Activated CD4-positive, alpha-beta memory T cell treated with anti-CD3 and anti-CD28 coated beads, Interleukin-2, amount 10 ng/mL, durations not matched to agents 7 days and 5 days (primary cell): ENCODE measurements at regions not wholly inside any gene's neighbourhood (a gene's known extent, or its start where the extent isn't known, plus 50 kb on each side); places are given as distances from the start of the nearest gene placed in this dataset.
"Not testable (repeated sequence)": the region's sequence is repeated elsewhere in the genome, so short reads cannot be mapped to it uniquely, and the experiment has no call there.

ENCODE experiments used
- CTCF ChIA-PET: fragments of 350-600 bp; sonication (Branson Sonifier 250); formaldehyde crosslinking; loops from one replicate; lab custom pipeline; 2021; ENCODE audit warnings: antibody characterized with exemption, inconsistent platforms; lab: Charles Lee
- POLR2A ChIA-PET: fragments of 350-600 bp; sonication (Branson Sonifier 250); formaldehyde crosslinking; loops from one replicate; lab custom pipeline; 2021; ENCODE audit warnings: antibody characterized with exemption; lab: Charles Lee
- DNase-seq: peaks from one replicate; pipeline ENCODE4 v3.0.0-alpha.2; 2020
- H3K27ac Mint-ChIP-seq: one replicate; pipeline ENCODE4 v1.8.0; 2021; ENCODE audit warnings: mild to moderate bottlenecking, mixed read lengths
- H3K27me3 Mint-ChIP-seq: one replicate; pipeline ENCODE4 v1.8.0; 2021; ENCODE audit warnings: mixed read lengths
- H3K36me3 Mint-ChIP-seq: one replicate; pipeline ENCODE4 v1.8.0; 2021; ENCODE audit warnings: low read depth, mixed read lengths
- H3K4me1 Mint-ChIP-seq: one replicate; pipeline ENCODE4 v1.8.0; 2021; ENCODE audit warnings: mixed read lengths
- H3K4me3 Mint-ChIP-seq: one replicate; pipeline ENCODE4 v1.8.0; 2021; ENCODE audit warnings: mild to moderate bottlenecking, mixed read lengths
- H3K9me3 Mint-ChIP-seq: one replicate; pipeline ENCODE4 v1.8.0; 2021; ENCODE audit warnings: mixed read lengths

DNA sequence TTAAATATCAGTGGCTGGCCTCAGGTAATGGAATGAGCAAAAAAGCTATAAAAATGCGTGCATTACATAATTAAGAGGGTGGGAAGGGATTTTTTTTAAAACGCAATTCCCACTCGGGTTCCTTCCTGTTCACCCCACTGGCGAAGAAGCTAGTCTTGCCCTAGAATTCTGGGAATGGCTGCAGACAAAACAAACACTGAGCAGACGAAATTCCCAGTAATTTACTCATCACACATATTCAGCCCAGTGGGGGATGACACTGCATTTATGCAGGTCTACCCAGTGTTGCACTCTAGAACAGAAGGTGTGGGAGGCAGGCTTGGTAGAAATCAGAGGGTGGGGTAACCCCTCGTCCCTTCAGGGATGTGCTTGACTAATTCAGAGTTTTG, 2695.0 kb upstream of the DEFB115 start:
- no peak for DNase-seq
- no peak overlapping the region for H3K4me3 Mint-ChIP-seq
- H3K4me1 Mint-ChIP-seq, result no peaks in the 10 kb centered on the region
- no peak overlapping the region for H3K27ac Mint-ChIP-seq
- CTCF ChIA-PET, result no interaction called here
- peaks cover 46% of the 10 kb centered on the region for H3K9me3 Mint-ChIP-seq
- peaks cover 7% of the 10 kb centered on the region for H3K36me3 Mint-ChIP-seq
- POLR2A ChIA-PET, result no interaction called here
- no peaks in the 10 kb centered on the region for H3K27me3 Mint-ChIP-seq

- DNase-seq, H3K4me1 Mint-ChIP-seq, H3K4me3 Mint-ChIP-seq, H3K27ac Mint-ChIP-seq, POLR2A ChIA-PET, H3K36me3 Mint-ChIP-seq, H3K27me3 Mint-ChIP-seq, CTCF ChIA-PET: not testable (repeated sequence)
- peaks cover 45% of the 10 kb centered on the region for H3K9me3 Mint-ChIP-seq
Observed at GRCh38 chr20:28562899-28563521, 2694.5 kb upstream of the DEFB115 start.

- H3K4me1 Mint-ChIP-seq, POLR2A ChIA-PET, H3K36me3 Mint-ChIP-seq, H3K27me3 Mint-ChIP-seq, DNase-seq, H3K27ac Mint-ChIP-seq, H3K4me3 Mint-ChIP-seq: not testable (repeated sequence)
- CTCF ChIA-PET, result interaction anchor here (1.2 kb wide), 1 partner anchor 38 kb away, joined by 3 read pairs; no protein-coding TSS in a partner anchor
- H3K9me3 Mint-ChIP-seq, result peaks cover 41% of the 10 kb centered on the region
Observed at GRCh38 chr20:28564024-28564423, 2693.4 kb upstream of the DEFB115 start.

DNA sequence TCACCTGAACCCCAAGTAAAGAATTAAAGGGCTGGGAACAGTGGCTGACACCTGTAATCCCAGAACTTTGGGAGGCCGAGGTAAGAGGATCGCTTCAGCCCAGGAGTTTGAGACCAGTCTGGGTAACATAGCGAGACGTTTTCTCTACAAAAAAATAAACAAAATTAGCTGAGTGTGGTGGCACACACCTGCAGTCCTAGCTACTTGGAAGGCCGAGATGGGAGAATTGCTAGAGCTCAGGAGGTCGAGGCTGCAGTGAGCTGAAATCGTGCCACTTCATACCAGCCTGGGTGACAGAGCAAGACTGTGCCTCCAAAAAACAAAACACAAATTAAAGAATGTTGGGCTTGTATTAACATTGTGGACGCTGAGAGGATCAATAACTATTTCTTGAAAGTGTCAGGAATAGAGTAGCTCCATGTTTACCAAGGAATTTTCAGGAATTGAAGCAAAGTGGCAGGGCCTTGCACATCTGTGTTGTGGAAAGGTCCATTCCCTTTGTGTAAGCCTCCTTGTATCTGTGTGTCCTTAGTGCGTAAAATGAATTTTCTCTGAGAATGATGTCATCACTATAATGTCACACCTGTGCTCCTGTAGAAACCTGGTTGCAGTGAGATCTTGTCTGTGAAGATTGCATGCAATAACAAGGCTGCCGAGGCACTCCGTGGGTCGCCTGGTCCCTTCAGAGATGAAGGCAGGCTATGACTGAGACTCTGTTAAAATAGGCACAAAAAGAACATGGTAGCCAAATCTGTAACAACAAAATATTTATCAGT, 2692.6 kb upstream of the DEFB115 start:
- DNase-seq, H3K27ac Mint-ChIP-seq, POLR2A ChIA-PET, H3K4me3 Mint-ChIP-seq, H3K4me1 Mint-ChIP-seq, H3K27me3 Mint-ChIP-seq, H3K36me3 Mint-ChIP-seq: not testable (repeated sequence)
- H3K9me3 Mint-ChIP-seq, result peaks cover 41% of the 10 kb centered on the region
- CTCF ChIA-PET, result interaction anchor here (1.2 kb wide), 1 partner anchor 38 kb away, joined by 3 read pairs; no protein-coding TSS in a partner anchor

DNA sequence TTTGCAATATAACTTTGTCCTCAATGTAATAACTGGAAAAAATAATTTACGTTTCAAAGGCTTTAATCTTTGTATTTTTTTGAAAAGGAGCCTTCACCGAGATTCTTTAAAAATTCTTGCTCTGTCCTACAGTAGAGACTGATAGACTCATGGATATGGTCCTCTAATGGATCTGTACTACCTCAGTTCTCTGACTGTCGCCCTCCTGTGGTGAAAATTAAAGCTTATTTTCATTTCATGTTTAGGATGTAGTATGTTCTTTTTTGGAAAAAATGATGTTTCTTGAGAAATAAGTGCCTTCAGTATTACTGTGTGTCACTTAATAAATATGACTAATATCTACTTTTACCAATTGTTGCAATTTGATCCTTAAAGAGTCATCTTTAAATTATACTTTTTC, 2681.5 kb upstream of the DEFB115 start:
- POLR2A ChIA-PET, H3K9me3 Mint-ChIP-seq, DNase-seq, H3K4me1 Mint-ChIP-seq, H3K4me3 Mint-ChIP-seq, H3K27me3 Mint-ChIP-seq, CTCF ChIA-PET, H3K27ac Mint-ChIP-seq: not testable (repeated sequence)
- H3K36me3 Mint-ChIP-seq, result peaks cover 14% of the 10 kb centered on the region

- H3K27ac Mint-ChIP-seq, POLR2A ChIA-PET, DNase-seq, H3K27me3 Mint-ChIP-seq, CTCF ChIA-PET, H3K9me3 Mint-ChIP-seq, H3K4me3 Mint-ChIP-seq, H3K4me1 Mint-ChIP-seq: not testable (repeated sequence)
- peaks cover 14% of the 10 kb centered on the region for H3K36me3 Mint-ChIP-seq
Observed at GRCh38 chr20:28591680-28592079, 2665.8 kb upstream of the DEFB115 start.

GRCh38 chr20:28593383-28593782, 2664.1 kb upstream of the DEFB115 start:
- ChIA-PET POLR2A (interaction anchor here (1.5 kb wide), 1 partner anchor 9 kb away, joined by 7 read pairs; no protein-coding TSS in a partner anchor), CTCF (interaction anchor here (1.0 kb wide), 1 partner anchor 10 kb away, joined by 6 read pairs; no protein-coding TSS in a partner anchor)
- not testable (repeated sequence) for H3K4me3 Mint-ChIP-seq, H3K27me3 Mint-ChIP-seq, DNase-seq, H3K9me3 Mint-ChIP-seq
- Mint-ChIP-seq H3K4me1 (peaks cover 14% of the 10 kb centered on the region), H3K36me3 (peaks cover 25% of the 10 kb centered on the region), H3K27ac (peak overlapping the region; percentile 13)

GRCh38 chr20:28594476-28594875, 2663.0 kb upstream of the DEFB115 start:
- not testable (repeated sequence) for H3K4me3 Mint-ChIP-seq, H3K27me3 Mint-ChIP-seq, H3K27ac Mint-ChIP-seq, H3K9me3 Mint-ChIP-seq, DNase-seq
- ChIA-PET POLR2A (interaction anchor here (1.5 kb wide), 1 partner anchor 8 kb away, joined by 7 read pairs; no protein-coding TSS in a partner anchor), CTCF (interaction anchor here (1.0 kb wide), 1 partner anchor 8 kb away, joined by 6 read pairs; no protein-coding TSS in a partner anchor)
- Mint-ChIP-seq H3K4me1 (peaks cover 14% of the 10 kb centered on the region), H3K36me3 (peaks cover 20% of the 10 kb centered on the region)

- H3K27ac Mint-ChIP-seq, result peak overlapping the region; percentile 83
- not testable (repeated sequence) for DNase-seq
Observed at GRCh38 chr20:28602006-28602402, 2655.5 kb upstream of the DEFB115 start.

DNA sequence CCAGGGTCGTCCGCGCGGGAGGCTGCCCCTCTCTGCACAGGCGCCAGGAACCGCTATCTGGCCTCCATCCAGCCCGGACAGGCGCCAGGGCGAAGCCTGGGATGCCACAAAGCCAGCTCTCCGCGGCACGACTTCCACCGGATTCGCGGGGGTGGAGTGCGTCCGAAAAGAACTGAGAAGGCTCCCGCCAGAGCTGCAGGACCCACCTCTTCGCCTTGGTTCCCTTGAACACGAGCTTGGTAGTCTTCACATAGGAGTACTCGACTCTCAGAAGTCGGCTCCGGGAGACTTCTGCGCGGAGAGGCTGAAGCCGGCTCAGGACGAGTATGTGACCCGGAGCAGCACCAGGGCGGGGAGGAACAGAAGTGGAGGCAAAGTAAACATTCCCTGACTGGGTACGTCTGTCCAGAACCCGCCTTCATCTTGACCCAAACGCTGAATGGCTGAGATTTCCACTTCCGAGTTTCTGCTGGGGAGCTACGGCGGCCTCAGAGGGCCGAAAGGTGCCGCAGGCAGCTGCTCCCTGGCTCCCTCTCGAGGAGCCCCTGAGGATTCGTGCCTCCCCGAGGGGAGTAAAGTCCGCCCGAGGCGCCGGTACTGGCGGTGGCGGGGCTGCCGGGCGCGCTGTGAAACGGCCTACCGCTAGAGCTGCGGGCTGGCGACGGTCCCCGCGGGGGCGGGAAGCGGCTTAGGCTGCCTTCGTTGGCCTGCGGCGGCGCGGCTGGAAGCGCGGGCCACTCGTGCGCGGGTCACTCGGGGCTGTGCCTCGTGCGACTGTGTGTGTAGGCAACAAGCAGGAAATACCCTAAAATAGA, 2654.9 kb upstream of the DEFB115 start:
- ChIA-PET POLR2A (interaction anchor here (1.7 kb wide), 1 partner anchor 8 kb away, joined by 7 read pairs; no protein-coding TSS in a partner anchor), CTCF (interaction anchor here (1.0 to 2.2 kb wide), 3 partner anchors 9 to 38 kb away, joined by 3 to 6 read pairs (median 5); no protein-coding TSS in a partner anchor)
- peaks cover 15% of the 10 kb centered on the region for H3K36me3 Mint-ChIP-seq

More at GRCh38 chr20:28602006-28602402, 2655.5 kb upstream of the DEFB115 start:
- H3K27me3 Mint-ChIP-seq, H3K9me3 Mint-ChIP-seq: not testable (repeated sequence)
- peaks cover 26% of the 10 kb centered on the region for H3K4me1 Mint-ChIP-seq
- peak overlapping the region; percentile 97 for H3K4me3 Mint-ChIP-seq
- peaks cover 18% of the 10 kb centered on the region for H3K36me3 Mint-ChIP-seq
- POLR2A ChIA-PET, result interaction anchor here (1.7 kb wide), 1 partner anchor 8 kb away, joined by 7 read pairs; no protein-coding TSS in a partner anchor
- CTCF ChIA-PET, result interaction anchor here (1.0 to 2.2 kb wide), 2 partner anchors 8 to 38 kb away, joined by 3 to 6 read pairs; no protein-coding TSS in a partner anchor

GRCh38 chr20:28603218-28603577, 2654.3 kb upstream of the DEFB115 start:
- H3K27me3 Mint-ChIP-seq, H3K9me3 Mint-ChIP-seq, DNase-seq, H3K36me3 Mint-ChIP-seq: not testable (repeated sequence)
- ChIA-PET CTCF (interaction anchor here (1.2 to 2.2 kb wide), 2 partner anchors 9 to 13 kb away, joined by 5 to 6 read pairs; no protein-coding TSS in a partner anchor), POLR2A (interaction anchor here (1.7 kb wide), 1 partner anchor 9 kb away, joined by 7 read pairs; no protein-coding TSS in a partner anchor)
- H3K27ac Mint-ChIP-seq, result peak overlapping the region; percentile 59
- H3K4me1 Mint-ChIP-seq, result peaks cover 22% of the 10 kb centered on the region
- H3K4me3 Mint-ChIP-seq, result peak overlapping the region; percentile 97

More for the DNA sequence above, 2654.9 kb upstream of the DEFB115 start:
- Mint-ChIP-seq H3K4me1 (peaks cover 26% of the 10 kb centered on the region), H3K4me3 (peak overlapping the region; percentile 97), H3K27ac (peak overlapping the region; percentile 83)
- not testable (repeated sequence) for H3K9me3 Mint-ChIP-seq, H3K27me3 Mint-ChIP-seq
- peak; percentile 87 for DNase-seq

DNA sequence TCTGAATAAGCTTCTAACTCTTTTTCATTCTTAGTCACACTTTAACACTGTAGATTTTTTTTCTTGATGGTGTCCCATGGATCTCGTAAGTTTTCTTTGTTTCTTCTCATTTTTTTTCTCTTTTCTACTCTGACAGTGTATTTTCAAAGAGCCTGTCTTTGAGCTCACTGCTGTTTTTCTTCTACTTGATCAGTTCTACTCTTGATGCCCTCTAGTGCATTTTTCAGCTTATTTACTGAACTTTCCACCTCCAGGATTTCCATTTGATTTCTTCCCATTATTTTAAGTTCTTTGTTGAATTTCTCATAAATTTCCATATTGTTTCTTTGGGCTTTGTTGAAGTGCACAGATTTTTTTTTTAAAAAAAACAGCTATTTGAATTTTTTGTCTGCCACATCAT, 2641.1 kb upstream of the DEFB115 start:
- CTCF ChIA-PET, result interaction anchor here (1.8 kb wide), 1 partner anchor 14 kb away, joined by 5 read pairs; no protein-coding TSS in a partner anchor
- H3K4me3 Mint-ChIP-seq, result no peak overlapping the region

More for the DNA sequence above, 2641.1 kb upstream of the DEFB115 start:
- DNase-seq, result no peak
- Mint-ChIP-seq H3K27ac (no peak overlapping the region), H3K27me3 (peaks cover 2% of the 10 kb centered on the region), H3K4me1 (no peaks in the 10 kb centered on the region), H3K36me3 (no peaks in the 10 kb centered on the region), H3K9me3 (peaks cover 37% of the 10 kb centered on the region)
- POLR2A ChIA-PET, result no interaction called here
